NCI-H1105 treated with DMSO at 0.1 percent for 48 hours (cell line): ENCODE measurements at regions not wholly inside any gene's neighbourhood (a gene's known extent, or its start where the extent isn't known, plus 50 kb on each side); places are given as distances from the start of the nearest gene placed in this dataset.
"Not testable (repeated sequence)": the region's sequence is repeated elsewhere in the genome, so short reads cannot be mapped to it uniquely, and the experiment has no call there.

Experiments
- DNase-seq: peaks from one replicate; lab custom pipeline; 2025; lab: John Stamatoyannopoulos, UW

- no peak for DNase-seq
Measured at GRCh38 chr3:177842302-177842701, 645.0 kb upstream of the TBL1XR1 start.

DNA sequence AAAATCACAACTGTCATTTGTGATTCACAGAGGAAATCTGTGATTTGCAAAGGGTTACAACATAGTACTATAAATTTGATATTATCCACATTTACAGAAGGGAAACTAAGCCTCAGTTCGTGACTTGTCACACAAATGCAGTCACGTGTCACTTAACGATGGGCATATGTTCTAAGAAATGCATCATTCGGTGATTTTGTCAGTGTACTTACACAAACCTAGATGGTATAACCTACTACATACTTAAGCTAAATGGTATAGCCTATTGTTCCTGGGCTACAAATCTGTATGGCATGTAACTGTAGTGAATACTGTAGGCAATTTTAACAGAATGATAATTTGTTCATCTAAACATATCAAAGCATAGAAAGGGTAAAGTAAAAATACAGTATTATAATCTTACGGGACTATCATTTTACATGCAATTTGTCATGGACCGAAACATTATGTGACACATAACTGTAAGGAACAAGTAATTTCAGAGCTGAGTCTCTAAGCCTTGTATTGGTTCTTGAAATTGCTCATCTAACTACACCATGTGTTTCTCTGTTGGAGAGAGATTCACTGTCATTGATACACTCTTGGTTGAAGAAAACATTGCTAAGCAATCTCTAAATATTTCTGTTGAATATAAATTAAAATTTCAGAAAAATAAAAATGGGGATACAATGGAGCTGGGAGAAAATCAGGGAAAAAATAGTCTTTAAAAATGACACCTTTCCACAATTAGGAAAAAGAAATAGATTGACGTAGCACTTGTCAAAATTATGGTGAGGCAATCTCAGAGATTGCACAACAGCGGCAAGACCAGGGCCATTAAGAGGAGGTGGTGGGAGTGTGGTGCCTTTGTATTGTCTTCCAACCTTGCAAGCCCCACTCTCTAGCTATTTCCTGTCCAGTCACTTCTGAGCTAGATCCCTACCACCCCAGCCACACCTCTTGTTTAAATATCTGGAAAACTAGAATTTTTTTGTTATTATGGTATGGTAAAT lies 645.8 kb upstream of the TBL1XR1 start:
- DNase-seq = no peak

GRCh38 chr3:177852001-177852807 lies 654.9 kb upstream of the TBL1XR1 start:
- no peak for DNase-seq

GRCh38 chr3:177855021-177855420 lies 657.7 kb upstream of the TBL1XR1 start:
- DNase-seq = no peak

GRCh38 chr3:177860184-177860583 lies 662.9 kb upstream of the TBL1XR1 start:
- no peak for DNase-seq

GRCh38 chr3:177862962-177863491 lies 665.7 kb upstream of the TBL1XR1 start:
- no peak for DNase-seq

- DNase-seq = not testable (repeated sequence)
Measured at GRCh38 chr3:177871267-177871666, 665.0 kb upstream of the KCNMB2 start.

DNA sequence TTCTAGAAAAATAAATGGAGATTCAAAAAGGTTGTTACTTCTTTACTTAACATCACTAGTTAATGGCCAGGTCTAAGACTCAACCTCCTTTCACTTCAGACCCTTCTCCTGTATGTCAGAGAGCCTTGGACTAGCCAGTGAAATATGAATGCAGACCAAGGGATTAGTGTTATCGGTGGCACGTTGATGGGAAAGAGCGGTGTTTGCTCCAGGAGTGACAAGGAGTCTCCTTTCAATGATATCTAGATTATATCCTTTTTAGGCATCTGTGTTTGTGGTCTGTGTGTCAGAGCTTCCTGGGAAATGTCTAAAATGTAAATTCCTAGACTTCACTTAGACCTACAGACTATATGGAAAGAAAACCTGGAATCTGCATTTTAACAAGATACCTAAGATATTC lies 658.0 kb upstream of the KCNMB2 start:
- no peak for DNase-seq

- DNase-seq = no peak
Measured at GRCh38 chr3:177878957-177879356, 657.3 kb upstream of the KCNMB2 start.

GRCh38 chr3:177881351-177881750 lies 654.9 kb upstream of the KCNMB2 start:
- no peak for DNase-seq

GRCh38 chr3:177882124-177882648 lies 654.0 kb upstream of the KCNMB2 start:
- DNase-seq = no peak

GRCh38 chr3:177883091-177883490 lies 653.1 kb upstream of the KCNMB2 start:
- no peak for DNase-seq

DNA sequence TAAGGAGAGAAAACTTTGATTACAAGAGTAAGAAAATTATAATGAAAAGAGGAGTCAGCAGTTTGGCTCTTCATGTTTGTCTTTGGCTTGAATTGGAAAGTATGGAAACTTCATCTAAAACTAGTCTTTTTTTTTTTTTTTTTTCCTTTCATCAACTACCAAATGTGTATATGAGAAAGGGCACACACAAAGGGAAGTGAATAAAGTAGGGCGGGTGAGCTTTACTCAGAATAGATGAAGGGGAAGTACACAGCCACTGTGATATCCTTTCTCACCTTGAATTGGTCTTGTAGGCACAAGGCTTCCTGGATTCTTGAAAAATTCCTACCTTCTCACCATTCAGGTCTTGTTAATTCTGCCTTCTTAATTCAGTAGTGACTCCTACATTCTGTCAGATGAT lies 652.3 kb upstream of the KCNMB2 start:
- no peak for DNase-seq

DNA sequence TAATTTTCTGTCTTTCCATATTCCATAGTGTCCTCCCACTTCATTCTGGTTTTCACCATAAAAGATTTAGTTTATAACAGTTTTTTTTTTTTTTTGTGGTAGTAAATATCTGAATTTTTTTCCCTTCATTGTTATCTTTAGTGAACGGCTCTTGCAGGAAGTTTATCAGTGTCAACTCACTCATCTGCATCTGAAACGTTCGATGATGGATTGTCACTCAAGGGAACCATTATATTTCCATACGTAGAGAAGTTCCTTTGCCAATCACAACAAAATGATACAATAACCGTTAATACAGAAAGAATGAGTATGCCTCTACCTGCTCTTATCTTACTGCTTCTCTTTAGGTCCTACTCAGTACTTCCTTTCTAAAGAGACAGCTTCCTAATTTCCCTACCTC lies 651.2 kb upstream of the KCNMB2 start:
- no peak for DNase-seq

DNA sequence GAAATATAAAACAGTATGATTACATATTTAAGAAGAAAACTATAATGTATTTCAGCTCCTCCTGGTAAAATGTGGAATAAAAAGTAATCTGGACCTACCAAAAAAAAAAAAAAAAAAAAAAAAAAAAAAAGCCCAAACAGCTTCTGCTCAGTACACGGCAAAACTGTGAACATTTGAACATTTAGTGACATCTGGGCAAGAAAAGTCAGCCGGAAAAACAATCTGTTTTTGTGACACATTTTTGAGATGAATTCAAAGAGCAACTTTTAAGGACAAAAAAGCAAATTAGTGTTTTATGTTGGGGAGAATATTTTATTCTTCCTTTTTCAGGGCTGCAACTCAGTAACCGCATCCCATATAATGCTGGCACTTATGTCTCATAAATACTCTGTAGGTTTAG lies 649.7 kb upstream of the KCNMB2 start:
- DNase-seq = no peak

GRCh38 chr3:177887475-177887874 lies 648.8 kb upstream of the KCNMB2 start:
- DNase-seq = no peak

DNA sequence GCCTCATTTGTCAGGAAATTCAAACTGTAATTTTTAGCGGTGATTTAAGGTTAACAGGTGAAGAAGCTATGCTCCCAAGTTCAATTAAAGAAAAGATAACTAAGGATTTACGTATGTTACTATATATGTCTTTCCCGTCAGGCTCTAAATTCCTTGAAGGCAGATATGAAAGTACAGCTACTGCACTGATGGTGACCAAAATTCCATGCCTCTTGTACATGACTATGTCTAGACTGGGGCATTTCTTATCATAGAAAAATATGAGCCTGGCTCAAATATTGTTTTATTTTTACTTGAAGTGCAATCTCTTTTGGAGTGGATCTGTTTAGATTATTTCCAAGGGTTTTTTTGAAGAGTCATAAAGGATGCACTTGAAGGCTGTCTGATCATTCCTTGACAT lies 647.1 kb upstream of the KCNMB2 start:
- no peak for DNase-seq

DNA sequence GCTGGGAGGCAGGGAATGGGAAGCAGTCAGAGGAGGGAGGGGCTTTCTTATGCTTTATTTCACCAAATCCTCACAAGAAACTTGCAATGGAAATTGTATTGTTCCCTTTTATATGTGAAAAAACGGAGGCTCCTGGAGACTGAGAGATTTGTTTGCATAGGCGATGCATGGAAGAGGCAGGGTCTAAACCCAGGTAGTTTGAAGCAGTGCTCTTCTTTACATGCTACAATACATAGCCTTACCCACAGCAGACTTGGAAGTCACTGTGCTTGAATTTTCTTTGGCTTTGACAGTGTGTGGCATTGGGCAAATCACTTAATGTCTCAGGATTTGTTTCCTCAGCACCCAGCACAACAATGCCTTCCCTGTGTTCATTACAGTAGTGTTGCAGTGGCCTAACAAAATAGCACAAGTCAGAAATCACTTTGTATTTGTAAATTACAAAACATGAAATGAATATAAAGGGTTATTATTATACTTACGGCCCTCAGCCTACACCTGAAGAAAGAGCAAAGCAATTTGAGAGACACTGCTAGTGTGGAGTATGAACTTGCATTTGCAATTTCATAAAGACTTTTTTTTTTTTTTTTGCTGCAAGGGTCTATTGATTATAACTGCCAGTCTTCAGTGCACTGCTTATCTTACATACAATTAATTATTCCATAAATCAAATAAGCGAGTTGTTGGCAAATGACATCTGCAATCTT lies 646.4 kb upstream of the KCNMB2 start:
- DNase-seq = no peak

- DNase-seq = no peak
Measured at GRCh38 chr3:177890359-177890683, 645.9 kb upstream of the KCNMB2 start.

- DNase-seq = not testable (repeated sequence)
Measured at GRCh38 chr3:177891569-177891968, 644.7 kb upstream of the KCNMB2 start.

- no peak for DNase-seq
Measured at GRCh38 chr3:177893331-177893730, 642.9 kb upstream of the KCNMB2 start.
